ENCODE measurements at regions not wholly inside any gene's neighbourhood (a gene's known extent, or its start where the extent isn't known, plus 50 kb on each side); places are given as distances from the start of the nearest gene placed in this dataset.

GRCh38 chr7:156523447-156524048 lies 117.0 kb upstream of the RNF32 start:
- H3K79me2 ChIP-seq (ENCODE audit: control insufficient read depth, insufficient read depth, low read length): no peaks in the 10 kb centered on the region
- TF ChIP-seq MYC (IDR thresholded peaks at IDR 0.05; ENCODE audit: low read depth, low read length) (no peak), POLR2A (IDR thresholded peaks at IDR 0.05; ENCODE audit: low read depth, low read length) (no peak), JUN (IDR thresholded peaks at IDR 0.05; ENCODE audit: borderline replicate concordance, insufficient read depth, insufficient read length, low read depth) (no peak), FOS (IDR thresholded peaks at IDR 0.05; ENCODE audit: borderline replicate concordance, insufficient read depth, low read length) (no peak), MAX (IDR thresholded peaks at IDR 0.05; ENCODE audit: insufficient read depth, insufficient read length) (no peak), GATA2 (IDR thresholded peaks at IDR 0.05; ENCODE audit: insufficient read depth, insufficient read length, low read depth, low read length) (no peak), POLR2AphosphoS5 (IDR thresholded peaks at IDR 0.05; ENCODE audit: insufficient read depth, low read depth, low read length) (no peak), EZH2 (IDR thresholded peaks at IDR 0.05; ENCODE audit: borderline replicate concordance, low read depth, low read length, severe bottlenecking) (no peak), CTCF (IDR thresholded peaks at IDR 0.05; ENCODE audit: extremely low read depth in 1 of 2, insufficient read depth in 1 of 2, low read depth in 1 of 2, low read length in 2 of 2) (no peak)
- no peak overlapping the region for H3K9ac ChIP-seq (replicated peaks; ENCODE audit: extremely low read depth, insufficient read depth, low read length)
- no peaks in the 10 kb centered on the region for H4K20me1 ChIP-seq (replicated peaks; ENCODE audit: control insufficient read depth, extremely low read depth, insufficient read depth, low read length)
- BruUV-seq (replicated peaks): no TSS peak
- H3K9me1 ChIP-seq (replicated peaks; ENCODE audit: control insufficient read depth, extremely low read depth, insufficient read depth, low read length): no peaks in the 10 kb centered on the region
- no peaks in the 10 kb centered on the region for H3K9me3 ChIP-seq (replicated peaks; ENCODE audit: control insufficient read depth, insufficient read depth, low read length)
- no peaks in the 10 kb centered on the region for H3K36me3 ChIP-seq (ENCODE audit: control insufficient read depth in 2 of 2, extremely low read depth in 1 of 2, insufficient read depth in 2 of 2, low read length in 2 of 2)
- H3K27me3 ChIP-seq (ENCODE audit: control insufficient read depth in 2 of 2, insufficient read depth in 2 of 2, low read length in 2 of 2): no peaks in the 10 kb centered on the region
- no peak overlapping the region for H2AFZ ChIP-seq (ENCODE audit: low read depth, low read length)
- H3K4me3 ChIP-seq (replicated peaks in 1 of 3; ENCODE audit: insufficient read depth in 1 of 3, low read depth in 1 of 3, low read length in 3 of 3): no peak overlapping the region
- dilution Hi-C loops (cut with MboI; ENCODE audit: extremely low pct_ligation_motif_present, low sequenced_read_pairs) (no loop called here), intact Hi-C loops (cut with micrococcal nuclease) (no loop called here)
- POLR2A ChIA-PET: no interaction called here
- CTCF ChIA-PET: no interaction called here
- FAIRE-seq (no peak), DNase-seq (ENCODE audit: low read depth, low spot score) (no peak)
- H3K27ac ChIP-seq (ENCODE audit: insufficient read depth, low read depth, low read length): no peak overlapping the region
- H3K4me1 ChIP-seq (ENCODE audit: control insufficient read depth, extremely low read depth, insufficient read depth, low read length): no peaks in the 10 kb centered on the region
- H3K4me2 ChIP-seq (ENCODE audit: insufficient read depth, low read length): no peak overlapping the region
